SK-N-SH (cell line): ENCODE measurements at regions not wholly inside any gene's neighbourhood (a gene's known extent, or its start where the extent isn't known, plus 50 kb on each side); places are given as distances from the start of the nearest gene placed in this dataset.
A peak's percentile ranks its signal among the peaks of the same experiment; 100 is the strongest.

Source experiments
- CTCF ChIA-PET: fragments of 300-600, 350-600 bp; formaldehyde crosslinking; extraction: SDS; loops from one replicate; lab custom pipeline; 2021; lab: Yijun Ruan, JAX
- POLR2A ChIA-PET: fragments of 350-600 bp; sonication (Branson Sonifier 250); formaldehyde crosslinking; extraction: SDS; loops from one replicate; lab custom pipeline; 2020; ENCODE audit warnings: antibody characterized with exemption, inconsistent platforms; lab: Yijun Ruan, JAX
- DNase-seq: peaks from one replicate; pipeline ENCODE4 v3.0.0; 2012
- H2AFZ ChIP-seq: fragments of 200-600 bp; sonication (generic); 2 replicates; pipeline ENCODE4 v1.8.1; 2016; ENCODE audit warnings: antibody characterized with exemption, mild to moderate bottlenecking, low read depth
- H3F3A ChIP-seq: fragments of 200-600 bp; sonication (generic); replicated peaks from 2 replicates; pipeline ENCODE3; 2016; ENCODE audit warnings: antibody characterized with exemption, mild to moderate bottlenecking; ENCODE audit not compliant: insufficient read depth
- H3K27ac ChIP-seq, 2 experiments: fragments of 200-500 bp in 1 of 2; fragments of 200-600 bp in 1 of 2; sonication (Bioruptor generic) in 1 of 2; sonication (generic), shearing (Covaris generic) in 1 of 2; 2 replicates each; pipeline versions ENCODE4 v1.5.1 to v1.6.1; 2014 to 2016; ENCODE audit warnings: low read depth in 2 of 2, inconsistent platforms in 1 of 2, low read length in 1 of 2, mild to moderate bottlenecking in 1 of 2, mixed read lengths in 1 of 2
- H3K27me3 ChIP-seq: fragments of 200-600 bp; sonication (generic), shearing (Covaris generic); 2 replicates; pipeline ENCODE4 v1.6.1; 2016; ENCODE audit warnings: mixed run types; ENCODE audit not compliant: insufficient read depth
- H3K36me3 ChIP-seq, 2 experiments: fragments of 200-500 bp in 1 of 2; fragments of 200-600 bp in 1 of 2; sonication (Bioruptor generic) in 1 of 2; sonication (generic) in 1 of 2; replicated peaks in 1 of 2; 2 replicates each; pipeline versions ENCODE3 to v1.5.1; 2014 to 2016; ENCODE audit warnings: low read length in 1 of 2, mild to moderate bottlenecking in 1 of 2; ENCODE audit not compliant: insufficient read depth in 2 of 2, control insufficient read depth in 1 of 2
- H3K4me1 ChIP-seq, 2 experiments: fragments of 200-500 bp in 1 of 2; fragments of 200-600 bp in 1 of 2; sonication (Bioruptor generic) in 1 of 2; sonication (generic), shearing (Covaris generic) in 1 of 2; 2 replicates each; pipeline versions ENCODE4 v1.5.1 to v1.6.1; 2014 to 2016; ENCODE audit warnings: low read depth in 1 of 2, low read length in 1 of 2, mixed run types in 1 of 2; ENCODE audit not compliant: insufficient read depth in 2 of 2, control insufficient read depth in 1 of 2
- H3K4me2 ChIP-seq: fragments of 200-600 bp; sonication (generic), shearing (Covaris generic); 2 replicates; pipeline ENCODE4 v1.6.1; 2017; ENCODE audit warnings: mixed run types
- H3K4me3 ChIP-seq, 2 experiments: fragments of 200-500 bp in 1 of 2; fragments of 200-600 bp in 1 of 2; sonication (Bioruptor generic) in 1 of 2; sonication (generic), shearing (Covaris generic) in 1 of 2; 2 replicates each; pipeline versions ENCODE4 v1.5.1 to v1.8.1; 2014 to 2016; ENCODE audit warnings: low read depth in 2 of 2, inconsistent platforms in 1 of 2, low read length in 1 of 2, mild to moderate bottlenecking in 1 of 2, mixed read lengths in 1 of 2, moderate library complexity in 1 of 2
- H3K79me2 ChIP-seq: fragments of 200-600 bp; sonication (generic); 2 replicates; pipeline ENCODE4 v1.8.1; 2017; ENCODE audit warnings: mild to moderate bottlenecking; ENCODE audit not compliant: insufficient read depth
- H3K9ac ChIP-seq: fragments of 200-600 bp; sonication (generic); 2 replicates; pipeline ENCODE4 v1.6.1; 2017; ENCODE audit warnings: mixed run types
- H3K9me2 ChIP-seq: fragments of 200-600 bp; sonication (generic); 2 replicates; pipeline ENCODE4 v1.6.1; 2017; ENCODE audit warnings: mixed run types
- H3K9me3 ChIP-seq: fragments of 200-600 bp; sonication (generic); 2 replicates; pipeline ENCODE4 v1.6.1; 2017; ENCODE audit warnings: mixed run types, mild to moderate bottlenecking, moderate library complexity
- H4K20me1 ChIP-seq: fragments of 200-600 bp; sonication (generic); 2 replicates; pipeline ENCODE4 v1.6.1; 2017; ENCODE audit warnings: mild to moderate bottlenecking, mixed run types; ENCODE audit not compliant: insufficient read depth
- FOSL2 ChIP-seq: IDR thresholded peaks from 2 replicates; pipeline ENCODE4 v1.4.0; 2012; ENCODE audit warnings: low read depth, mild to moderate bottlenecking, moderate library complexity, borderline replicate concordance
- JUND ChIP-seq: IDR thresholded peaks from 2 replicates; pipeline ENCODE4 v1.4.0; 2012
- MXI1 ChIP-seq: IDR thresholded peaks from 2 replicates; pipeline ENCODE4 v1.6.1; 2012; ENCODE audit warnings: mild to moderate bottlenecking, low read depth, low read length, improper control_type of control experiment
- RAD21 ChIP-seq: IDR thresholded peaks from 2 replicates; pipeline ENCODE4 v1.6.1; 2012; ENCODE audit warnings: mild to moderate bottlenecking, low read length
- RXRA ChIP-seq: IDR thresholded peaks from 2 replicates; pipeline ENCODE4 v1.4.0; 2012; ENCODE audit warnings: low read depth, mild to moderate bottlenecking, borderline replicate concordance
- WGBS: methylation state at CpG from one replicate; pipeline ENCODE4 v1.1.6; 2017; ENCODE audit warnings: low lambda C conversion rate; 5-methylcytosine and 5-hydroxymethylcytosine counted together
- TF ChIP-seq, protein P1 (sequence below): fragments of 200-600 bp; sonication (generic); IDR thresholded peaks from 2 replicates; pipeline ENCODE4 v1.6.1; 2017; ENCODE audit warnings: antibody characterized with exemption, mild to moderate bottlenecking, moderate library complexity
- TF ChIP-seq, protein P2 (sequence below): fragments of 150-350 bp; IDR thresholded peaks from 2 replicates; pipeline ENCODE4 v1.6.1; 2016; ENCODE audit warnings: mild to moderate bottlenecking, low read depth, low read length
- TF ChIP-seq, protein P3 (sequence below): IDR thresholded peaks from 2 replicates; pipeline ENCODE4 v1.4.0; 2012; ENCODE audit warnings: low read depth, borderline replicate concordance

DNA sequence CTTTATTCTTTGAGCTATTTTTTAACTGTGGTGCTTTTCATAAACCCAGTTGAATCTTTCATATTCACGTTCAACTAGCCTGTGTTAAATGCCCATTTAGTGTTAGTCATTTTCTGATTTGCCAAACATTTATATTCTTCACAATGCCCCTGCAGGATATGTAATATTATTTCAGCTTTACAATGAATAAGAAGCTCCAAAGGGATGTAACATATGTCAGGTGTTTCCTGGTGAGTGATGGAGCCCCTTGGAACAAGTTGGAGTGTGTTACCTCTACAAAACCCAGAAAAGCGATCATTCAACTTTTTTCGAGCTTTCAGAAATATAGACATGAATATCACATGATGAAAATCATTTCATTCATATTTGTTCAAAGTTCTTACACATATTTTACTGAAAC, 471.0 kb upstream of the CDH2 start:
- Histone ChIP-seq H2AFZ (no peak overlapping the region), H3K27me3 (no peaks in the 10 kb centered on the region), H3K4me2 (no peak overlapping the region), H3K4me1 (no peaks in the 10 kb centered on the region), H3K4me3 (no peak overlapping the region), H3K9me3 (no peaks in the 10 kb centered on the region), H3K36me3 (no peaks in the 10 kb centered on the region), H3K9me2 (no peaks in the 10 kb centered on the region)
- POLR2A ChIA-PET = no interaction called here
- CTCF ChIA-PET = interaction anchor here (1.0 kb wide), 1 partner anchor 8 kb away, joined by 3 read pairs; no protein-coding TSS in a partner anchor
- DNase-seq = no peak
- 89% methylated on average over 3 of the region's 3 CpGs for whole genome bisulfite sequencing
- TF ChIP-seq JUND (no peak), FOSL2 (no peak), MXI1 (no peak), RAD21 (no peak)
- TF ChIP-seq, protein P1, sequence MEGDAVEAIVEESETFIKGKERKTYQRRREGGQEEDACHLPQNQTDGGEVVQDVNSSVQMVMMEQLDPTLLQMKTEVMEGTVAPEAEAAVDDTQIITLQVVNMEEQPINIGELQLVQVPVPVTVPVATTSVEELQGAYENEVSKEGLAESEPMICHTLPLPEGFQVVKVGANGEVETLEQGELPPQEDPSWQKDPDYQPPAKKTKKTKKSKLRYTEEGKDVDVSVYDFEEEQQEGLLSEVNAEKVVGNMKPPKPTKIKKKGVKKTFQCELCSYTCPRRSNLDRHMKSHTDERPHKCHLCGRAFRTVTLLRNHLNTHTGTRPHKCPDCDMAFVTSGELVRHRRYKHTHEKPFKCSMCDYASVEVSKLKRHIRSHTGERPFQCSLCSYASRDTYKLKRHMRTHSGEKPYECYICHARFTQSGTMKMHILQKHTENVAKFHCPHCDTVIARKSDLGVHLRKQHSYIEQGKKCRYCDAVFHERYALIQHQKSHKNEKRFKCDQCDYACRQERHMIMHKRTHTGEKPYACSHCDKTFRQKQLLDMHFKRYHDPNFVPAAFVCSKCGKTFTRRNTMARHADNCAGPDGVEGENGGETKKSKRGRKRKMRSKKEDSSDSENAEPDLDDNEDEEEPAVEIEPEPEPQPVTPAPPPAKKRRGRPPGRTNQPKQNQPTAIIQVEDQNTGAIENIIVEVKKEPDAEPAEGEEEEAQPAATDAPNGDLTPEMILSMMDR = no peak
- TF ChIP-seq, protein P2, sequence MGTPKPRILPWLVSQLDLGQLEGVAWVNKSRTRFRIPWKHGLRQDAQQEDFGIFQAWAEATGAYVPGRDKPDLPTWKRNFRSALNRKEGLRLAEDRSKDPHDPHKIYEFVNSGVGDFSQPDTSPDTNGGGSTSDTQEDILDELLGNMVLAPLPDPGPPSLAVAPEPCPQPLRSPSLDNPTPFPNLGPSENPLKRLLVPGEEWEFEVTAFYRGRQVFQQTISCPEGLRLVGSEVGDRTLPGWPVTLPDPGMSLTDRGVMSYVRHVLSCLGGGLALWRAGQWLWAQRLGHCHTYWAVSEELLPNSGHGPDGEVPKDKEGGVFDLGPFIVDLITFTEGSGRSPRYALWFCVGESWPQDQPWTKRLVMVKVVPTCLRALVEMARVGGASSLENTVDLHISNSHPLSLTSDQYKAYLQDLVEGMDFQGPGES = no peak
- TF ChIP-seq, protein P3, sequence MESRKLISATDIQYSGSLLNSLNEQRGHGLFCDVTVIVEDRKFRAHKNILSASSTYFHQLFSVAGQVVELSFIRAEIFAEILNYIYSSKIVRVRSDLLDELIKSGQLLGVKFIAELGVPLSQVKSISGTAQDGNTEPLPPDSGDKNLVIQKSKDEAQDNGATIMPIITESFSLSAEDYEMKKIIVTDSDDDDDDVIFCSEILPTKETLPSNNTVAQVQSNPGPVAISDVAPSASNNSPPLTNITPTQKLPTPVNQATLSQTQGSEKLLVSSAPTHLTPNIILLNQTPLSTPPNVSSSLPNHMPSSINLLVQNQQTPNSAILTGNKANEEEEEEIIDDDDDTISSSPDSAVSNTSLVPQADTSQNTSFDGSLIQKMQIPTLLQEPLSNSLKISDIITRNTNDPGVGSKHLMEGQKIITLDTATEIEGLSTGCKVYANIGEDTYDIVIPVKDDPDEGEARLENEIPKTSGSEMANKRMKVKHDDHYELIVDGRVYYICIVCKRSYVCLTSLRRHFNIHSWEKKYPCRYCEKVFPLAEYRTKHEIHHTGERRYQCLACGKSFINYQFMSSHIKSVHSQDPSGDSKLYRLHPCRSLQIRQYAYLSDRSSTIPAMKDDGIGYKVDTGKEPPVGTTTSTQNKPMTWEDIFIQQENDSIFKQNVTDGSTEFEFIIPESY = no peak
- TF ChIP-seq, all 33 proteins: peak for 0
- no peaks in the 10 kb centered on the region for H3F3A ChIP-seq
- H3K79me2 ChIP-seq = no peaks in the 10 kb centered on the region
- H3K9ac ChIP-seq = no peak overlapping the region
- no peak overlapping the region for H3K27ac ChIP-seq
- no peaks in the 10 kb centered on the region for H4K20me1 ChIP-seq

DNA sequence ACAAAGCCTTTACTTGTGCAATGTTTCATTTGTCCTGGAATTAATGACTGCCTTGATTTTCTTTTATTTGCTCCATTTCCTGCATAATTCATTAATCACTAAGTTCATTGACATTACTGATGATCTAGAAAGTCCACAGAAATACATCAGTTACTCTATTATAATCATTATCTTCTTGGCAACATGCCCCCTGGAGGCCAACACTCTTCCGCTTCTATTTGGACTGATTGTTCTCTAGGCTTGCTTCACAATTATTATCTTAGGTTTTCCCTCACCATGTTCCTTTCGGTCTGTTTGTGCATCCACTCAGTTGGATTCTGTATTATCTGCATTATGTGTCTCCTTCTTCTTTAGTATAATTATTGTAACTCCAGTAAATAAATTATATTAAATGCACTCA, 461.0 kb upstream of the CDH2 start:
- no peak for TF ChIP-seq RXRA
- TF ChIP-seq, protein P1 = peak; percentile 29
- TF ChIP-seq, all 33 proteins: peak for 1
- H4K20me1 ChIP-seq = no peaks in the 10 kb centered on the region
- DNase-seq = no peak
- POLR2A ChIA-PET = no interaction called here
- no peaks in the 10 kb centered on the region for H3K79me2 ChIP-seq
- H3K9ac ChIP-seq = no peak overlapping the region
- 90% methylated on average over 2 of the region's 2 CpGs for WGBS
- no peak overlapping the region for H2AFZ ChIP-seq
- no peaks in the 10 kb centered on the region for H3K36me3 ChIP-seq
- H3K9me3 ChIP-seq = no peaks in the 10 kb centered on the region
- H3K27me3 ChIP-seq = no peaks in the 10 kb centered on the region
- H3K27ac ChIP-seq = no peak overlapping the region
- CTCF ChIA-PET = no interaction called here
- no peak overlapping the region for H3K4me2 ChIP-seq
- 0 out of 2 replicates have a peak, but pooled peaks cover 3% of the 10 kb centered on the region for H3K9me2 ChIP-seq
- peaks cover 0 to 7% of the 10 kb centered on the region in 2 experiments; a peak in 1 of 4 replicates for H3K4me1 ChIP-seq
- no peak overlapping the region for H3K4me3 ChIP-seq
- no peaks in the 10 kb centered on the region for H3F3A ChIP-seq
